ENCODE measurements at regions not wholly inside any gene's neighbourhood (a gene's known extent, or its start where the extent isn't known, plus 50 kb on each side); places are given as distances from the start of the nearest gene placed in this dataset.

DNA sequence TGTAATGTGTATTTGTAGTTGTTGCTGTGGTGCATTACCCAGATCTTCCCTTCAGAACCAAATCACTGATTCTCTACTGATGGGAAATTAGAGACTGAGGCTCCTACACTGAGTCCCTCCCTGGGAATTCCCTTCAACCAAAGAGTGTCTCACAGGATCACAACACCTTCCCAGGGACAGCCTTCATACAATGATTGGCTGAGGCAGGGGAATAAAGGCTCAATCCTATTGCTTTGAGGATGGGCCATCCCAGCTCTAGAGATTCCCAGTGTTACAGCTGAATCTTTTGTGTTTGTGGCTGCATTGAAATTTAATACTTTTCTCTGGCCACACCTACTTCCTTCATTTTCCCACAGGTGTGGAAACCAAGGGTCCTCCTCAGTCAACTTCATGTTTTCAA is 96.4 kb upstream of the ELL2 start:
- no peak for DNase-seq

DNA sequence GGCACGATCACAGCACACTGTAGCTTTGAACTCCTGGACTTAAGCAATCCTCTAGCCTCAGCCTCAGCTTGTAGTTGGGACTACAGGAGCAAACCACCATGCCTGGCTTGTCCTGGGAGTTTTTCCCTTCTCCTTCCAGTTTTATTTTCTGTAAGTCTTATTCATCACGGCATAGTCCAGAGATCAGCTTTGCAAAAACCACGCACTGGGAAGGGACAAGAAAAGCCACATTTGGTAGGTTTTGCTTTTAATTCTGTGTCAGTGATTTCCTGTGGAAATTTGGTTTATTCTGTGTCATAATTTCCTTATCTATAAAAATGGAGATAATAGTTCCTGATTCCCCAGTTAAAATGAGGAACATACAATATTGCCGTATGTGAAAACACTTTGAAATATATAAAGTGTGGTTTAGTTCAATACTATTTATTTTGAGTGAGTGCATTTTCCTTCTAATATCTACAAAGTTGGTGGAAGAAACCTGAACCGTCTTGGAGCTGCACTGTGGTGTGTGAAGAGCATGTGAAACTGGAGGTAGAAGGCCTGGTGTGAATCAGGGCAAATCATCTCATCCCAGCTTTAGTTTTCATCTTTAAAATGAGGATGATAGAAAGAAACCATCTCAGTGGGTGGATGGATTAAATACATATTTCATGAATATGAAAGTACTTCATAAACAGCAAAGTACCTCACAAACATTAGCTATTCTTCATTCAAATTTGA is 92.8 kb upstream of the ELL2 start:
- no peak for DNase-seq

DNA sequence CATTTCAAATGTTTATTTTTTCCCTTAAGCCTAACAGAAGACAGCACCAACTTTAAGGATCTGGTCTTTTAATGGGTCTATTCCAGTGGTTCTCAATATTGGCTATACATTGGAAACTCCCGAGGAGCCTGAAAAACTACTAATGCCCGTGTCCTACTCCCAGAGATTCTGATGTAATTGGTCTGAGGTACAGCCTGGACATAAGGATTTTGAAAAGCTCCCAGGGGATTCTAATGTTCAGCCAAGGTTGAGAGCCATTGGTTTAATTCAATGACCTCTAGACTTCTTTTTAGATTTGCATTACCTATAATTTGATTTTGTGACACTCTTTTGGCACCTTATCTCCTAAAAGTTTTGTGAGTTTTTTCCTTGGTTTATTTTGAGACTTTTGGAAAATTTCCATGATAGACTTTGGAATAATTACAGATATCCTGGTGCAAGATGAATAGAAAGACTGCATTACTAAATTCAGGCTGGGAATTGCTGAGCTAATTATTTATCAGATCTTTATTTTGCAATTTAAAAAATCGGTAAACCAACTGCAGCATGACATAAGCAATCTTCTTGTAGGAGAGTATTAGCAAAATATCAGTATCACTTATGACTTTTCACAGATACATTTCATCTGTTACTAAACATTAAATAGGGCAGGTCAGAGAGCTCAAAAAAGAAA is 91.5 kb upstream of the ELL2 start:
- DNase-seq: no peak

DNA sequence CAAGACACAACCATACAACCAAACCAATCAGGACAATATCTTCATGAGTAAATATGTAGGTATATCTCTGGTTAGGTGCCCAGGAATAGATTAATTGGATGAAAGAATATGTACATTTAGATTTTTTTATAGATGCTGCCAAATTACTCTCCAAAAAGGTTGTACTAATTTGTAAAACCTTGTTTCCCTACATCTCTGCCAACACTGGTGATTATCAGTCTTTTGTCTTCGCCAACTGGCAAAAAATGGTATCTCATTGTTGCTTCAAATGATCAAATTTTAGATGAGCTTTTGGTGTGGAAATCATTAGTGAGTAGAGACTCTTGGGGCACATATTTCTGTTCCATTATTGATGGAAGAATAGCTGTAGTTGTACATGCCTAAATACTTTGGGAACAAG is 90.7 kb upstream of the ELL2 start:
- no peak for DNase-seq

DNA sequence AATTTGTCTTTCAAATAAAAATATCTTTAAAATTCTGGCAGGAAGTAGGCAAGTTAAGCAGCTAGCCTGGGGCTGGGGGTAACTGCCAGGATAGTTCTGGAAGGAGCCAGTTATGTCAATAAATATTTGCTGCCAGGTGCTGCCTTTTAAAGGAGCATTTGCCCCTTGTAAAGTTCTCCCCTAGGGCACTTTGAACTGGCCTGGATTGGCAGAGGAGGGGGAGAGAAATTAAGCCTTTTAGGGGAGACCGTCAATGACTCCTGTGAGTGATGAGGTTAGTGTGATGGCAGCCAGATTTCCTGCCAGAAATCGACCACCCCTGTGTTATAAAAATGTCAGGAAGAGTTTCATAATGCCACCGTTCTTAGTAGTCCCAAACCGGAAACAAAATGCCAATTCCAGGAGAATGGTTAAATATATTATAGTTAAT is 89.8 kb upstream of the ELL2 start:
- DNase-seq: no peak

DNA sequence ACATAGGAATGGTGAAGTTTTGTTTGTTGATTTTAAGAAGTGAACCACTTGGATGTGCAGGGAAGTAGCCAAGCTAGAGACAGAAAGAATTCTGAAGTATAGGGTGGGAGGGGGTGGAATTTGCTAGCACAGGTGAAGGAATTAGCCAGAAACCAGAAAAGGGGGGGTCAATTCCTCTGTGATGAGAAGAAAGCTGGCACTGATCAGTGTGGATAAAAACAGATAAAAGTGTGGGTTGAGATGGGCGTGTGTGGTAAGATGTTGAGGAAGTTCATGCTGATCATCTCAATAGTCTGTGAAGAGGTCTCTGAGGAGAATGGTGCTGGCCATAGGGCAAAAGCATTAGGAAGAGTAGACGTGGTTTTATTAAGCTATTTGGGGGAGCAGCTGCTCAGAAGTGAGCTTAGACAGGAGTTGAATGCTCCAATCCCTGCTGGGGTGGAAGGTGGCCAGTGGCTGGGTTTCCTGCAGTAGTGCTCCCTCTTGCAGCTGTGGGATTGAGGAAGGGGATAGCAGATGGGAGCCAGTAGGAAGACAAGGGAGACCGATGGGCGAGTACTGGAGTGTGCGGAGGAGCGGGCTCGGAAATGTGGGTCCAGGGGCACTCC is 88.7 kb upstream of the ELL2 start:
- DNase-seq: no peak

DNA sequence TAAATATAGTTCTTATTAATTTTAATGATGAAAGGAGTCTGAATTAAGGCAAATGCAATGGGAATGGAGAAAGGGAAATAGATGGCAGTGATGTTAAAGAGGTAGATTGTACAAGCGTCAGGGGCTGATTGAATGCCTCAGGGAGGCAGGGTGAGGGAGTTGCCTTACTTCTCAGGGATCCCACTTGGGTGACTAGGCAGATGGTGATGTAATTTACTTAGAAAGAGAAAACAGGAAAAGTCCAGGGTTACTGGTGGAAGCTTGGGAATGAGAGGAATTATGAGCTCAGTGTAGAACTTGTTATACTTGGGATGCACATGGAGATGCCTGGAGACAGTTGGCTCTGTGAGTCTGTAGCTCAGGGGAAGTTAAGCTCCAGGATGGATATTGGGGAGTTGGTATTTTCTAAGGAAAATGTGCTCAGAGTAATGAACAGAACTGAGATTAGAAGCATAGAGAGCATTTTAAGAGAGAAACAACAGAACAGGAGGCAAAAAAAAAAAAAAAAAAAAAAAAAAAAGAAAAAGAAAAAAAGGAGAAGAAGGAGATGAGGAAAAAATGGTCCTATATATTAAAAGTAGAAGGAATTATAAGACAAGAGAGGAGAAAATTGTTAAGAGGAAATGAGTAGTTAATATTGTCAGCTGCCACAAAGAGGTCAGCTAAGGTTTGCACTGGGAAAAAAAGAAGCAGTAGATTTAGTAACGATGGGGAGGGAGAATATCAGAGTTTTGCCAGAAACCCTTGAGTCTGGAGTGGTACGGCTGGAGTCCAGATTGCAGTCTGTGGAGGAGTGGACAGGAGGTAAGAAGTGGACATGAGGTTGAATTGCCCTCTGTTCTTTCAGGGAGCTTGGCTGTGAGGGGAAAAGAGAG is 88.0 kb upstream of the ELL2 start:
- no peak for DNase-seq

DNA sequence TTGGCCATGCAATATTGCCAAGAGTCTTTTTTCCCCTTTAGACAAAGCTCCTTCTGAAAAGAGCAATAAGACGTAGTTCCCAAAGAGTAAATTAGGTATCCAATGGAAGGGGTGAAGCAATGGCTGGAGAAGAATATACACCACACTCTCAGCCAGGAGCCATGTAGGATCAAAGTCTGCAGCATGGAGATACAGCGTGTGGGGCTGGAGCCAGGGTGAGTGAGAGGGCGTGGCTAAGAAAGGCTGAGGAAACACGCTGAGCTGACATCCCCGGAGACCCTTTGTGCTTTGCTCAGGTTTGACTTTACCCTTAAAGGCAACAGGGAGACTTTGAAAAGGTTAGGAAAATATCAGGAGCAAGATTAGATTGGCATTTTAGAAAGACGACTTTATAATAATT is 87.1 kb upstream of the ELL2 start:
- DNase-seq: no peak

DNA sequence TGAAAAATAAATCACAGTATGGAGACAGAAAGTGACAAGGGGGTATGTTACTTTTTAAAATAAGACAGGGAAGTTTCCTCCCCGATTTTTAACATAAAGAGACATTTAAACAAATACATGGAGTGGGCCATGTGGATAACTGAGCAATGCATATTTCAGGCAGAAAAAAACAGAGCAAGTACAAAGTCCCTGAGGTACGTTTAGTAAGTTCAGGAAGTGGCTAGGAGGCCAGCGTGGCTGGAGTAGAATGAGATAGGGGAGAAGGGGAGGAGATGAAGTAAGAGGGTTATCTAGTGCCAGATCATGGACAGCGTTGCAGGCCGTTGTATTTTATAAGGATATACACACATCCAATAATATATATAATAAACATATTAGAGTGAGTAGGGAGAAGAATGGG is 84.2 kb upstream of the ELL2 start:
- no peak for DNase-seq

DNA sequence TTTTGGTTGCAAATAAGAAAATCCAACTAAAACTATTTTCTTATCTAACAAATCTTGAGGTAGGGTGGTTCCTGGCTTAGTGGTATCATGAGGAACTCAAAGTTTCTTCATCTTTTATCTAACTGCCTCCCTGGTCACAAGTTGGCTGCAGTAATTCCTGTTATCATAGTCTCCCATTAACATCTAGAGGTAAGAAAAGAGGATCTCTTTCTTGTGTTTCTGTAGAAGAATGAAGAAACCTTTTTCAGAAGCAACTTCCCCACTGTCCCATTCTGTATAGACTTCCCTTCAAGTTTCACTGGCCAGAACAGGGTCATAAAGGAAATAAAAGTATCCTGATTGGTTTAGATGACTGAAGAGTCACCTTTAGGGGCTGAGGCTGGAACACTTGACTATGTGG is 81.8 kb upstream of the ELL2 start:
- DNase-seq: no peak

DNA sequence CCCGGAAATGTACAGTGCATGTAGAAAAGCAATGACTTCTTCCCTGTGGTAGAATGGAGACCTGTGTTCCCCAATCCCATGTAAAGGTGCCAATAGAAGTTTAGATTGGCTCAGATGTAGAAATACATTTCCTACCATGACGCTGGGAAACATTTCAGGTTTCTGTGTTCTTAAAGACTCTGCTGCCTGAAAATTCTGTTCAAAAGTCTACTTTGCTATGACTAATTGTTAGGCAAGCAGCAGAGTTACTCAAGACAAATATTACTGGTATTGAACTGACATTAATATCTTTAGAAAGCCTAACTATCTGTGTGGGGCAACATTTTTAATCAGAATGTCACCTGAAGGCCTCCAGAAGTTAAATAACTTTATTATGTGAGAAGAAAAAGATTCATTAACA is 75.5 kb upstream of the ELL2 start:
- no peak for DNase-seq

DNA sequence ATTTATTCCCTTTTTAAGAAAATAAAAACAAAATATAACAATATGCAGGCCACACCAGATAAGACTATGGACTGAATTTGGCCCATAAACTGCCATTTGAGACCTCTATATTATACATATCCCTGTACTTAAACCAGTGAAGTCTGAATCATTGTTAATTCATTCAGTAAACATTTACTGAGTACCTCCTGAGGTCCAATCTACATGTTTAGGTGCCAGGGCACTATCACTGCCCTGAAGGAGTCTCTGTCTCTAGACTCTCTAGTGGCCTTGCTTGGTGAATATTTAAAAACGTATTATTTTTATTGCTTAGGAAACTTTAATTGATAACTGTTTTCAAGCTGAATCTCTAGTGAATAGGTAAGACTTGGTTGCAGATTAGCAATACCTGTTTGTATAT is 74.7 kb upstream of the ELL2 start:
- no peak for DNase-seq

DNA sequence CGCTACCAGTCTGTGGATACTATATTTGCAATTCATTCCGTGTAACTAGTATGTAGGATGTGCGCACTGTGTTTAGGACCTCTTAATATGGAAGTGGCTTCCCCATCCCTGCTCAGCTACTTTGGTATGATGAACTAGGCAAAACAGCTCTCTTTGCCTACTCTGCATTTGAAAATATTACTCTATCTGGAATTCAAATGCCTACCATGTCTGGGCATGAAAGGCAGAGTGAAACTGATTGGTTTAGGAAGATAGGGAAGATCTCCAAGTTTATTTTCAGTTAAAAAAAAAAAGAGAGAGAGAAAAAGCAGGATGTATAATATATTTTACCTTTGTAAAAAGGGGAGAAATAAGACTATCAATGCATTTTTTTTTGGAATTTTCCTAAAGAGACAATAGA is 74.1 kb upstream of the ELL2 start:
- no peak for DNase-seq

DNA sequence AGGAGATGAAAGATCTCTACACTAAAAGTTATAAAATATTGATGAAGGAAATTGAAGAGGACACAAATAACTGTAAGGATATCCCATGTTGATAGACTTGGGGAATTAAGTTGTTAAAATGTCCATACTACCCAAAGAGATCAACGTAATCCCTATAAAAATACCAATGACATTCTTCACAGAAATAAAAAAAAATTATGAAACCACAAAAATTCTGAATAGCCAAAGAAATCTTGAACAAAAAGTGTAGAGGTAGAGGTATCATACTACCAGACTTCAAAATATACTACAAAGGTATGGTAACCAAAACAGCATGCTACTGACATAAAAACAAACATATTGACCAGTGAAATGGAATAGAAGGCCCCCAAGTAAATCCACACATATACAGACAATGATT is 71.5 kb upstream of the ELL2 start:
- no peak for DNase-seq

DNA sequence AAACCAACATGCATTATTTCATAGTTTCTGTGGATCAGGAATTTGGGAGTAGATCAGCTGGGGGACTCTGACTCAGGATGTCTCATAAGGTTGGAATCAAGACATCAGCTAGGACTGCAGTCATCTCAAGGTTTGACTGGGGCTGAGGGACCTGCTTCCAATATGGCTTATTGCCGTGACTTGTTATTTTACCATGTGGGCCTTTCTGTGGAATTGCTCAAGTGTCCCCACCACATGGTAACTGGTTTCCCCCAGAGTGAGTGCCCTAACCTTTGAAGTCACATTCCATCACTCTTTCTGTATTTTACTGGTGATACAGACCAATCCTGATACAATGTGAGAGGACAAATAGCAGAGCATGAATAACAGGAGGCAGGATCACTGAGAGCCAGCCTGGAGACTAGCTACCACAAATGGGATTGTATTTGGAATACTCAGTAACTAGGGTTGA is 70.2 kb upstream of the ELL2 start:
- no peak for DNase-seq

DNA sequence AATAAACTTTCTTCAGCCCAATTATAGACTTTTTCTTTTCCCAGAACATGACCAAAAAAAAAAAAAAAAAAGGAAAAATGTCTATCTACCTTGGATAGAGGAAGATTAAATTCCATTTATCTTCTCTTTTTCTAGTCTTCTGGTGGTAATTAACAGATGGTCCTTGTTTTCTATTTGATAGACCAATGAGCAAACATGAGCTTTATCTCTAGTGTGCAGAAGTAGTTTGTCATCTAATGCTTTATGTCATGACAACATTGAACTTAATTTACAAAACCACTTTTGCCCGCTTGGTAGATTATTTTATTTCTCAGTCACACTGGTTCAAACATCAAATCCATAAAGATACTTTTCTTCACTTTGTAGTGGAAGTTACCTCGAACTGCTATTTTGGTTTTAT is 69.5 kb upstream of the ELL2 start:
- DNase-seq: no peak

DNA sequence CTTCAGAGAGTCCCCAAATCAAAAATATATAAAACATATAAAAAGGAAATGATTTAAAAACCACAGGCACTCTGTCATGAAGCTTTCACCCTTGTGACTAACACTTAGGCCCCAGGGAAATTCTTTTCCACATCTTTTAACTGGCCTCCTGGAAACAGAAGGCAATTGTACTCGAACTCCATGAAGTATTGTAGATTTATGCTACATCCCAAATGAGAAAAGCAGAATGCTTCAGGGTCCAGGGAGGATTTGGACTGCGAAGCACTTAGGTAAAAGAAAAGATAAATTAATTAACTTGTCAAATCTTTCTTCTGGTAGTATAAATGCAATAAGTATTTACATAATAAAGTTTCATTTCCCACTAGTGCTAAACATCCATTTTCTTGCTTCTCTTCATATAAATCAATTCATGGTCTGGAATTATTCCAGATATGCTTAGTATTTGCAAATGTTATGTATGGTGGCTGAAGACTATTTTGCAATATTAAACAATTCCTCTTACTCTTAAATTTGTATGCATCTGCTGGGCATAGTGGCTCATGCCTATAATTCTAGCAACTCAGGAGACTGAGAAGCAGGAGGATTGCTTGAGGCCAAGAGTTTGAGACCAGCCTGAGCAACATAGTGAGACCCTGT is 64.9 kb upstream of the ELL2 start:
- no peak for DNase-seq

DNA sequence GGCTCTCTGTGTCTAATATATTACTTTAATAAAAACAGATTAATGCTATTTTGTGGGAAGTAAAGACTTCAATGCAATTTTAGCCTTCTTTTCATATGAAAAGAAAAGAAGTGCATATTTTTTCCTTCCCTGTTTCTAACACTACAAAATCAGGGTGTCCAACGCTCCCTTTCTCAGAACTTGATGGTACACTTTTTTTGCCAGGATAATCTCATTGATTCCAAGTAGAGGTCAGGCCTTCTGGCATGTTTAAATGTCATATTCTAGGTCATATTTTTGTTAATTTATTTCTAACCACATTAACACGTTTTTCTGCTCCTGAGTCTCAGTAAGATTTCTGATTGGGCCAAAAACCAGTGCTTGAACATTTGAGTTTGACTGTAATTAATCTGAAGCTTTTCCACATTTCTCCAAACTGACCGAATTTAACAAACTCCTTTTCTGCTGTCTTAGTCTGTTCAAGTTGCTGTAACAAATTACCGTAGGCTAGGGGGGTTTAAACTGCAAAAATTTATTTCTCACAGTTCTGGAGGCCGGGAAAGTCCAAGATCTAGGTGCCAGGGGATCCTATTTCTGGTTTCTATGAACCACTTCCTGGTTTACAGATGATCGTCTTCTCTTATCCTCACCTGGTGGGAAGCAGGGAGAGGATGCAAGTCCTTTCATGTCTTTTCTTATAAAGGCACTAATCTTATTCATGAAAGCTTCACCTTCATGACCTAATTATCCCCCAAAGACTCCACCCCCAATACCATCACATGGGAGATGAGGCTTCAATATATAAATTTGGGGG is 63.2 kb upstream of the ELL2 start:
- no peak for DNase-seq

DNA sequence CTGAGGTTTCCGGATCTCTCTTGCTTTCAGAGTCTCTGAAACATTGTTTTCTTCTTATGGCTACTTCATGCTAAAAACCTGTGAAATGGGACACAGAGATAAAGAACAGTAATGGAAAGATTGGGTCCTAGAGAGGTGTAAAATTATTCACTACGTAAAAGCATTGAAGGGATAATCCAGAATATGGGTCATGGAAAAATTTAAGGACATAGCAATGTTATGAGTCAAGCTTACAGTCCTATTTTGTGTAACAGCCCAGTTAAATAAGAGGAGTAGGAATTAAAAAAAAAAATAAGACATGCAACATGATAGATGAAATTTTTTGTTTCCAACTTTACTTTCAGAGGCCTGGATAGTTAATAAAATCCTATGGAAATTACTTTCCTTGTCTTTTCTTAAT is 61.9 kb upstream of the ELL2 start:
- DNase-seq: no peak

DNA sequence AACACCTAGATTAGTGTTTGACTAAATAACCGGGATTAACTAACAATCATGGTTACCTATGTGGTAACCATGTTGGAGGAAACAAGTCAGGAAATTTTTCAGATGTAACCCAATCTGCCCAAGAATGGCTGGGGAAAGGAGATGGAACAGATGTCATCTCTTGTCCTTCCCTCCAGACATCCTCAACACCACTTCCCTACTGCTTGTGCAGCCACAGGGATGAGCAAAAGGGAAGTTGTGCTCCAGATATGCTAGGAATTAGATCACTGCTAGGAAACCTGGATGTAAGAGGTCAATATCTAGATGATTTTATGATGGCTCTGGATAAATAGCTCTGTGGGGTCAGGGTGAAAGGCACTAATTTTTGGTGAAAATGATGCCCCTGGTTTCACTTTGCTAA is 61.3 kb upstream of the ELL2 start:
- DNase-seq: no peak

DNA sequence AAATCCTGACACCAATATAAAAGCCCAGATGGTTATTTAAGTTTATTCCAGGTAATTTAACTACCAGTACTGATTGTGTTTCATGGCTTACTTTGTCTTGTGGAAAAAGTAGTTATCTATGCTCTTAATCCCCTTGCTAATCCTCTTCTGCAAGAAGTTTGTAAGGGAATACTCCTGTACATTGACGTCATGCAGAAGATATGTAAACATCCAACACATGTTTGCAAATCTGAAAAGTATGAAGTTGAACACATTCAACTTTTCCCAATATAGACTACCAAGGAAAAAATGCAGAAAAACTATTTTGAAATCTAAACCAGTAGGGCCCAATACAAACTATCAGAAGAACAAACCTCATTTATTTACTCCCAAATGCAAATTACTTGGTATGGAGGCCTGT is 56.3 kb upstream of the ELL2 start:
- DNase-seq: no peak

DNA sequence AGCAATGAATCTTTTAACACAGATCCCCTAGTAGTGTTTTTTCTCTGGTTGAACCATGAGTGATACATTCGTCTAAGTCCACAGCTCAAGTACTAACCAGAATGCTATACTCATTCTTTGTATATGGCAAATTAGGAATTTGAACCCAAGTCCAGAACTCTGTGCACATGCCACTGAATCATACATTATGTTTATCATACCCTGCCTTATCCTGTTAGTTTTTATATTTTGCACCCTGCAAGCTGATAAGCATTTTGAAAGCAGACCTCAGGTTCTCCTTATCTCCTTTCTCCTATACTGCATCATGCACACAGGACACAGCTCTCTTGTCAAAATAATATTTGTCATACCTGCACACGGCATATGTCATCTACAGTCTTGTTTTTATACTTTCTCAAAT is 54.6 kb upstream of the ELL2 start:
- DNase-seq: no peak
